ENCODE measurements at regions not wholly inside any gene's neighbourhood (a gene's known extent, or its start where the extent isn't known, plus 50 kb on each side); places are given as distances from the start of the nearest gene placed in this dataset.

DNA sequence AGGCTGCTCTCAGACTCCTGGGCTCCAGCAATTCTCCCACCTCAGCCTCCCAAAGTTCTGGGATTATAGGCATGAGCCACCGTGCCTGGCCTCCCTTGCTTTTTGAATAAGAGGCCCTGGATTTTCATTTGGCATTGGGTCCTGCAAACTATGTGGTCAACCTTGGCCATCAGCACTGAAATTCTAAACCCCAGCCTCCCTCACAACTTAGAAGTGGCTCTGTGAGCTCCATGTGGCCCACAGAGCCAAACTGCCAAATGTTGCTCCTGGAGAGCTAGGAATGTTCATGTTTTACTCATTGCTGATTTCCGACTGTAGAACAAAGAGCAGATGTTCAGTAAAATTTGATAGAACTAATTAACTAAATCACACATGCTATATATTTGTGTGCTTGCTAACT lies 210.6 kb upstream of the AGAP1 start:
- ATAC-seq (replicated peaks in 6 of 8): no peak
- 49 to 100% (median 60%) methylated on average over 1 to 2 of the region's 2 CpGs; no CpG with 5 or more reads in 5 of the 10 experiments for WGBS, 10 experiments
- in situ Hi-C loops (cut with MboI; ENCODE audit: low pct_unique_long_range_greater_than_20kb in 2 of 9, low sequenced_read_pairs in 9 of 9, unreplicated experiment in 9 of 9): no loop called here
- Histone ChIP-seq H3K4me1 (replicated peaks in 1 of 2) (peaks cover 2 to 11% of the 10 kb centered on the region in 2 donors), H3K27ac (no peak overlapping the region), H3K4me3 (no peak overlapping the region)

DNA sequence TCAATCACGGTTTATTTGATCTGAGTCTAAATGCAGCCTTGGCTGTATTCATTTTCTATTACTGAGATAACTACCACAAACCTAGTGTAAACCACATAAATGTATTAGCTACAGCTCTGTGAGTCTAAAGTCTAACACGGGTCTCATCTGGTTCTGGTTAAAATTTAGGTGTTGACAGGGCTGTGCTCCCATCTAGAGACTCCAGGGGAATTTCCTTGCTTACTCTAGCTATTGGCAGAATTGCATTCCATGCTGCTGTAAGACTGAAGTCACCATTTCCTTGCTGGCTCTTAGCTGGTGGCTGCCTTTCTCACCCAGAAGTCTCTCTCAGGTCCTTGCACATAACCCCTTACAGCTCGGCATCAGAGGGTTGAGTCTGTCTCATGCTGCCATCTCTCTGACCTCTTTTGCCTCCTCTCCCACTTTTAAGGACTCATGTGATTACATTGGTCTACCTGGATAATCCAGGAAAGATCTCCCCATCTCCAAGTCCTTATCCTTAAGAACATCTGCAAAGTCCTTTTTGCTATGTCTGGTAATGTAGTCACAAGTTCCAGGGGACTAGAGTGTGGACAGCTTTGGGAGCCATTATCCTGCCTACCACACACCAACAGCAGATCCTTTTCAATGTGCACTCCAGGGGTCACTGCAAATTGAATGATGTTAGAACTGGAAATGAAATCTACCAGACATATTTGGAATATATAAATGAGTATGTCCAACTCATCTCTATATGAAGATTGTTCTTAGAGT lies 207.0 kb upstream of the AGAP1 start:
- WGBS, 10 experiments: 0 to 100% (median 83%) methylated on average over 1 to 3 of the region's 3 CpGs; no CpG with 5 or more reads in 3 of the 10 experiments
- in situ Hi-C loops (cut with MboI; ENCODE audit: low pct_unique_long_range_greater_than_20kb in 2 of 9, low sequenced_read_pairs in 9 of 9, unreplicated experiment in 9 of 9): no loop called here
- ATAC-seq (replicated peaks in 6 of 8): peak in 1 of 8 experiments; percentile 36
- Histone ChIP-seq H3K27ac (no peak overlapping the region), H3K4me3 (no peak overlapping the region), H3K4me1 (replicated peaks in 1 of 2) (peaks cover 2 to 11% of the 10 kb centered on the region in 2 donors)

DNA sequence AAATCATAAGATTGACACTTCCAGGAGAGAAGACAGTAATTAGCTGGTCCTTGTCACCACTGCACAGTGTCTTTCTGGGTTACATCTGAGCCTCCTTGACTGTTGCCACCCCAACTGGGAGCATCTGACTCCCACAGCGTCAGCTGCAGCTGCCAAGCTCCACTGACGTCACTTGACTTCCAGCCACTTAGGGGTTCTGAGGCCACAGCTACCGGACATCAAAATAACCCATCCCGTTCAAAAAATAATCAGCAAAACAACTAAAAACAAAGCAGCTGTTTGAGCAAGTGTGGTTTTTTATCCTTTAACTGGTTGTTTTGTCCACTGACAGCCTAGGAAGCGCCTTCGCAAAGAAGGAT lies 206.5 kb upstream of the AGAP1 start:
- ATAC-seq (replicated peaks in 6 of 8): peak in 5 of 8 experiments; percentile 27 to 60 (median 48)
- H3K4me3 ChIP-seq: no peak overlapping the region
- peaks cover 2 to 11% of the 10 kb centered on the region in 2 donors for H3K4me1 ChIP-seq (replicated peaks in 1 of 2)
- WGBS, 10 experiments: 35 to 100% (median 77%) methylated on average over 2 to 6 of the region's 6 CpGs; no CpG with 5 or more reads in 3 of the 10 experiments
- H3K27ac ChIP-seq: no peak overlapping the region
- in situ Hi-C loops (cut with MboI; ENCODE audit: low pct_unique_long_range_greater_than_20kb in 2 of 9, low sequenced_read_pairs in 9 of 9, unreplicated experiment in 9 of 9): no loop called here

DNA sequence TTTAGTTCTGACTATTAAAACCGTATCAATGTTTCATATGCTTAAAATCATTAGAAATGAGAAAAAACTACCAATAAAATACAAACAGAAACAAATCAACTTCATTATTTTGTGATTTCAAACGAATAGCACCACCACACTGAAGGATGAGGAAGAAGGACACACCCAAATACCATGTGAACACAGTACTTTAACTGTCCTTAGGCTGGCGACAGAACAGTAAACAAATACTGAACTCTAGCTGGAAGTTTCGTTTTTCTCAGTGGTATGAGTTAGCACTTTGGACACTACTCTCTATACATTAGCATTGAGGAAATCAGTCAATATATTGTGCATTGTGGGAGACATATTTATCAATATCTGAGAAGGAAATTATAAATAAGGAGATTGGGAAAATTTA lies 202.4 kb upstream of the AGAP1 start:
- peak in 2 of 8 experiments; percentile 34 to 43 for ATAC-seq (replicated peaks in 6 of 8)
- WGBS, 10 experiments: 18 to 83% (median 72%) methylated on average over 2 to 4 of the region's 4 CpGs
- H3K4me3 ChIP-seq: no peak overlapping the region
- H3K27ac ChIP-seq: no peak overlapping the region
- in situ Hi-C loops (cut with MboI; ENCODE audit: low pct_unique_long_range_greater_than_20kb in 2 of 9, low sequenced_read_pairs in 9 of 9, unreplicated experiment in 9 of 9): no loop called here
- peaks cover 2 to 11% of the 10 kb centered on the region in 2 donors for H3K4me1 ChIP-seq (replicated peaks in 1 of 2)

DNA sequence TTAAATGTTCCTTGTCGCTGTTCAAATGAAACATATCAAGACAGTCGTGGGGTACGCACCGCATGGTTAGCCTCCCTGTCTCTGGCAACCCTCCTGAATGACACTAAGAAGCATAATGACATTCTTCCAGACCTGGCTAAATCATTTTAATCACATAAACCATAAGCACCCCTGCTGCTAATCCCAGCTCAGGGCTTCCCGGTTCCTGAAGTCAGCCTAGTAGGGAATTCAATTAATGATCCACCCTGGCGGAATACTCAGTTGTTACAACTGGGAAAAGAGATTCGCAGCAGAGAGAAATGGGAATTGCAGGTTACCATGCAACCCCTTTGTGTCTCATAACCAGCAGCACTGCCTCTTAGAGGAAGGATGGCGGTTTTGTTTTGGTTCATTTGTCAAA lies 200.8 kb upstream of the AGAP1 start:
- in situ Hi-C loops (cut with MboI; ENCODE audit: low pct_unique_long_range_greater_than_20kb in 2 of 9, low sequenced_read_pairs in 9 of 9, unreplicated experiment in 9 of 9): no loop called here
- Histone ChIP-seq H3K4me3 (no peak overlapping the region), H3K27ac (no peak overlapping the region), H3K4me1 (replicated peaks in 1 of 2) (no peaks in the 10 kb centered on the region)
- ATAC-seq (replicated peaks in 6 of 8): peak in 1 of 8 experiments; percentile 4
- 7 to 100% (median 84%) methylated on average over 1 to 8 of the region's 8 CpGs; no CpG with 5 or more reads in 2 of the 10 experiments for WGBS, 10 experiments

DNA sequence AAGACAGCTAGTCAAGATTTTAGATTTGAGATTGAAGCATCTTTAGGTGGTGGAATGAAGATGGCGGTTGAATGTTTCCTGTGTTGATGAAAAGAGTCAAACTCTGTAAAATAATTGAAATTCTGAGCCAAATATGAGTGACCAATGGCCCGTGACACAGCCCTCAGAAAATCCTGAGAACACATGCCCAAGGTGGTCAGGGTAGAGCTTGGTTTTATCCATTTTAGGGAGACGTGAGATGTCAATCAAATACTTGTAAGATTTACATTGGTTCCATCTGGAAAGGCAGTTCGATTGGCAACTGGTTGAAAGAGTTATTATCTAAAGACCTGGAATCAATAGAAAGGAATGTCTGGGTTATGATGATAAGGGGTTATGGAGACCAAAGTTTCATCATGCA lies 198.0 kb upstream of the AGAP1 start:
- no peak for ATAC-seq (replicated peaks in 6 of 8)
- no peak overlapping the region for H3K4me3 ChIP-seq
- H3K4me1 ChIP-seq (replicated peaks in 1 of 2): no peaks in the 10 kb centered on the region
- H3K27ac ChIP-seq: no peak overlapping the region
- in situ Hi-C loops (cut with MboI; ENCODE audit: low pct_unique_long_range_greater_than_20kb in 2 of 9, low sequenced_read_pairs in 9 of 9, unreplicated experiment in 9 of 9): no loop called here
- WGBS, 10 experiments: 29 to 93% (median 76%) methylated on average over 1 to 4 of the region's 4 CpGs

DNA sequence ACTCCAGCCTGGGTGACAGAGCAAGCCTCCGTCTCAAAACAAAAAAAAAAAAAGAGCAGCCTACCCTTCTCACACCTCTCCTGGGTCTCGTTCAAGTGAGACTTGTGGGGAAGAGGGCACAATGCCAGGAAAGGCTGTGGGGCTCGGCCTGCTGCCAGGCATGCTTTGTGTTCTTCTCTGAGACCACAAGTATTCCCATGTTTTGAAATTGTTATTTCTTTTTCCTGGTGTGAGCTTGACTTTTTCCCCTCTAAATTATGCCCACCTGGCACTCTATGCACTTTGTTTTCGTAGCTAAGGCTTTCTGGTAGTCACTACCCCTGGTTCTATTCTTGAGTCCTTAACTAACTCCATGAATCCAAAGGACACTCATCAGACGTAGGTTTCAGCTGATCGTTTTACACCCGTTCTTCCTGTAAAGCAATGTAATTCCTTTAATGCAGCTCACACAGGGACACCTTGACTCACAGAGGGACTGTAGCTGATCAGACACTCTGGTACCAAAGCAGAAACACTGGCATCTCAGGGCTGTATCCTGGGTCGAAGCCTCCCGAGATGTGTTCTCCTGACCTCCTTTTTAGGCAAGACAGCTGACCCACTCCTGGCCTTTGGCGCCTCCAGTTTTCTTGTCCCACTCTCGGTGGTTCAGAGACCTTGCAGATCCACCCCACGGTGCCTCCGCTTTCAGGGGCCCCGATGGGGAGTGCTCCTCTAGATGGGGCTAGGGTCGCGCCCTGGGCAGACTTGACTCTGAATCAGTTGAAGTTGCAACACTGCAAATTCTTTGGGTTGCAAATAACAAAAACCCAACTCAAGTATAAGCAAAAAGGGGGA lies 193.3 kb upstream of the AGAP1 start:
- in situ Hi-C loops (cut with MboI; ENCODE audit: low pct_unique_long_range_greater_than_20kb in 2 of 9, low sequenced_read_pairs in 9 of 9, unreplicated experiment in 9 of 9): no loop called here
- Histone ChIP-seq H3K27ac (no peak overlapping the region), H3K4me1 (replicated peaks in 1 of 2) (no peaks in the 10 kb centered on the region), H3K4me3 (no peak overlapping the region)
- ATAC-seq (replicated peaks in 6 of 8): no peak
- WGBS, 10 experiments: 0 to 100% (median 71%) methylated on average over 1 to 13 of the region's 16 CpGs; no CpG with 5 or more reads in 2 of the 10 experiments

DNA sequence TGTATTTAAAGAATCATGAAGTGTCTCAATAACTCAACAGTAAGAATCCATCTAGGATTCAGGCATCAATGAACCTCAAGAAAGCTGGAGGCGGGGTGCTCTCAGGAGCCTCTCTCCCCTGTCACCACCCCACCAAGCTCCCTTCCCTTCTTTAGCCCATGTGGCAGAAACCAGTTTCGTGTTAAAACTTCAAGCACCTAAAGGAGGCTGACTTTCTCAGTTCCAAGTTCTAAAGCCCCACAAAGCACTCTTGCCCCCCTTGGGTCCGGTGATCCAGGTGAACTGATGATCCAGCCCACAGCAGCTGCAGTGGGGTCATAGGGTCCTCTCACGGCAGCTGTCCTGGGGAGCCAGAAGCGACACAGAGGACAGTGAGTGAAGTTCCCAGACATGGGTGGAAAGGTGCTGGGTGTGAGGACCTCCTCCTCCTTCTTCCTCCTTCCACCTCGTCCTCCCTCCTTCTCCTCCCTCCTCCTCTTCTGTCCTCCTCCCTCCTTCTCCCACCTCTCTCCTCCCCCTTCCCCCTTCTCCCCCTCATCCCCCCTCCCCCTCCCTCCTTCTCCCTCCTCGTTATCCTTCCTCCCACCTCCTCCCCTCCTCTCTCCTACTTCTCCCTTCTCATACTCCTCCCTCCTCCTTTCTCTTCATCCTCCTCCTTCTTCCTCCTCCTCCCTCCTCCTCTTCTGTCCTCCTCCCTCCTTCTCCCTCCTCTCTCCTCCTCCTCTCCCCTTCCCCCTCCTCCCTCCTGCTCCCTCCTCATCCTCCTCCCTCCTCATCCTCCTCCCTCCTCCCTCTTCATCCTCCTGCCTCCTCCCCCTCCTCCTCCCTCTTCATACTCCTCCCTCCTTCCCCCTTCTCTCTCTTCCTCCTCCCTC lies 192.4 kb upstream of the AGAP1 start:
- in situ Hi-C loops (cut with MboI; ENCODE audit: low pct_unique_long_range_greater_than_20kb in 2 of 9, low sequenced_read_pairs in 9 of 9, unreplicated experiment in 9 of 9): no loop called here
- ATAC-seq (replicated peaks in 6 of 8): no peak
- Histone ChIP-seq H3K4me3 (no peak overlapping the region), H3K27ac (no peak overlapping the region), H3K4me1 (replicated peaks in 1 of 2) (no peaks in the 10 kb centered on the region)
- WGBS, 10 experiments: 60 to 100% (median 88%) methylated on average over 1 to 3 of the region's 7 CpGs; no CpG with 5 or more reads in 5 of the 10 experiments

DNA sequence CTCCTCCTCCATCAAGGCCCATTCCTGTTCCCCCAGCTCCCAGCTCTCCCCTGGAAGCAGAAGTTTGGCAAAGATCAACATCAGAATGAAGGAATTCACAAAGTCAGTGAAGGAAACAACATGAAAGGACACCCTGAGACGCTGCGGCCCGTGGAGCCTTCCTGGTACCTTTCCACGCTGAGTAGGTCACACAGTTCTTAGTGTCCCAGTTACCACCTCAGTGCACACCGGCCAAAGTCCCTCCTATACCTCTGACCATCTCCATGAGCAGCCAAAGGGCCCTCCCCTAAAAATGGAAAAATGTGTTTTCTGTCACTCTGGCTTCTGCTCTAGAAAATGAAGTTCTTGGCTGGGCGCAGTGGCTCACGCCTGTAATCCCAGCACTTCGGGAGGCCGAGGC lies 191.6 kb upstream of the AGAP1 start:
- H3K4me1 ChIP-seq (replicated peaks in 1 of 2): no peaks in the 10 kb centered on the region
- no peak overlapping the region for H3K4me3 ChIP-seq
- no peak for ATAC-seq (replicated peaks in 6 of 8)
- in situ Hi-C loops (cut with MboI; ENCODE audit: low pct_unique_long_range_greater_than_20kb in 2 of 9, low sequenced_read_pairs in 9 of 9, unreplicated experiment in 9 of 9): no loop called here
- 90 to 100% (median 92%) methylated on average over 1 to 7 of the region's 9 CpGs; no CpG with 5 or more reads in 7 of the 10 experiments for WGBS, 10 experiments
- H3K27ac ChIP-seq: no peak overlapping the region

DNA sequence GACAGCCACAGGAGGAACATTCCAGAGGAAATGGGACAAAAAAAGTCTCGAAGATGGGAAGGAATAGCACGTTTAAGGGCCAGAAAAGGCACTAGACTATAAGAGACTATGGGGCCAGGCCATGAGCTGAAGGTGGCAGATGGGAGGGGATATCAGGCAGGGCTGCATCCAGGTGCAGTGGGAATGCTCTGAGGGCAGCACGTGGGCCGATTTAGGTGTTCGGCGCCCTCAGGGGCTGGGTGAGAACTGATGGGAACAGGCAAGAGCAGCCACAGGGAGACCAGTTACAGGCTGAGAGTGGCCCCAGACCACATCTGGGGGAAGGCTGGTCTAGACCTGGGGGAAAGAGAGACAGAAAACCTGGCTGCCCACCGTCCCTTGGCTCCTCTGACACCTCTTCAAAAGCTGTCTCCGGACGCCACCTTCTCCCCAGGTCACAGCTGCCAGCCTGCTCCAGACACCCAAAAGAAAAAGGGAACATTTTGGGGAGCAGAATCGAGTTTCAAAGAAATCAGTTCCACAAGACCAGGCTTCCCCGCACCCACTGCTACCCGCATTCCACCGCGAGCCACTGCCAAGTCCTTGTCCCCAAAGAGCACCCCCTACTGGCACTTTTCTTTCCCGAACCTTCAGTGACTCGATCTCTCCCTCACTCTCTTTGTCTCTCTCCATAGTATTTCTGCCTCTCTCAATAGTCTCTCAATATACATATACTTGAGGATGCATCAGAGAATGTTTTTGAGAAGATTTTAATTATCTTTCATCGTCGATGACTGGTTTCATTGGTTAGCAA lies 190.1 kb upstream of the AGAP1 start:
- no peak for ATAC-seq (replicated peaks in 6 of 8)
- H3K4me1 ChIP-seq (replicated peaks in 1 of 2): no peaks in the 10 kb centered on the region
- no peak overlapping the region for H3K27ac ChIP-seq
- WGBS, 10 experiments: 10 to 90% (median 84%) methylated on average over 2 to 10 of the region's 18 CpGs; no CpG with 5 or more reads in 1 of the 10 experiments
- H3K4me3 ChIP-seq: no peak overlapping the region
- in situ Hi-C loops (cut with MboI; ENCODE audit: low pct_unique_long_range_greater_than_20kb in 2 of 9, low sequenced_read_pairs in 9 of 9, unreplicated experiment in 9 of 9): no loop called here

DNA sequence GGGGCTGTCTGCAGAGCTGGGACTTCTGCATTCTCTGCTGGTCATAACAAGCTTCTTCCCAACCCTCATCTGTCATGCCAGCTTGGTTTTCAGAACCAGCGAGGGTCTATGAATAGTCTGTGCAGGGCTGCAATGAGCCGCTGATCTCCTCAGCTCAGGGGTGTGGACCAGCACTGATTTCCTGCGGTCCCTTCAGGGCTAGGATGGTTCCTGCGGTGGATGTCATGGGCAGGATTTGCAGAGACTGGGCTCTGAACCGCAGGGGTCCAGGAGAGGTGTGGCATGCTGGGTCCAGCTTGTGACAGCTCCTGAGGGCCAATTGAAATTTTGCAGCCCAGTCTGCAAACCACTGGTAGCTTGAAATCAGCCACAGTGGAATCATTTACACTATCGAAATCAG lies 188.2 kb upstream of the AGAP1 start:
- ATAC-seq (replicated peaks in 6 of 8): no peak
- Histone ChIP-seq H3K4me1 (replicated peaks in 1 of 2) (no peaks in the 10 kb centered on the region), H3K27ac (no peak overlapping the region), H3K4me3 (no peak overlapping the region)
- in situ Hi-C loops (cut with MboI; ENCODE audit: low pct_unique_long_range_greater_than_20kb in 2 of 9, low sequenced_read_pairs in 9 of 9, unreplicated experiment in 9 of 9): no loop called here
- WGBS, 10 experiments: 20 to 100% (median 92%) methylated on average over 1 to 2 of the region's 6 CpGs; no CpG with 5 or more reads in 4 of the 10 experiments

DNA sequence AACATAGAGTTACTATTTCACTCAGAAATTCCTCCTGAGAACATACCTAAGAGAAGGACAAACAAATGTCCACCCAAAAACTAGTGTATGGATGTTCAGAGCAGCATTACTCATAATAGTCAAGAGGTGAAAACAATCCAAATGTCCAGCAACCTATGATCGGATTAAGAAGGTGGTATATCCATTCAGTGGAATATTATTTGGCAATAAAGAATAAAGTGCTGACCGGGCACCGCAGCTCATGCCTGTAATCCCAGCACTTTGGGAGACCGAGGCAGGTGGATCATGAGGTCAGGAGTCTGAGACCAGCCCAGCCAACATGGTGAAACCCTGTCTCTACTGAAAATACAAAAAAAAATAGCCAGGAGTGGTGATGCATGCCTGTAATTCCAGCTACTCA lies 182.8 kb upstream of the AGAP1 start:
- Histone ChIP-seq H3K27ac (no peak overlapping the region), H3K4me1 (replicated peaks in 1 of 2) (peaks cover 0 to 4% of the 10 kb centered on the region in 2 donors), H3K4me3 (no peak overlapping the region)
- no peak for ATAC-seq (replicated peaks in 6 of 8)
- in situ Hi-C loops (cut with MboI; ENCODE audit: low pct_unique_long_range_greater_than_20kb in 2 of 9, low sequenced_read_pairs in 9 of 9, unreplicated experiment in 9 of 9): no loop called here
- 40 to 100% (median 90%) methylated on average over 1 to 4 of the region's 4 CpGs; no CpG with 5 or more reads in 1 of the 10 experiments for WGBS, 10 experiments

All from motor neuron (in vitro differentiated cells).